ENCODE measurements at regions not wholly inside any gene's neighbourhood (a gene's known extent, or its start where the extent isn't known, plus 50 kb on each side); places are given as distances from the start of the nearest gene placed in this dataset.
"Not testable (repeated sequence)": the region's sequence is repeated elsewhere in the genome, so short reads cannot be mapped to it uniquely, and the experiment has no call there.

GRCh38 chr7:6991686-6992085 lies 165.6 kb upstream of the CCZ1B start:
- H3K4me1 ChIP-seq; H3K9me3 ChIP-seq (replicated peaks); H3K36me3 ChIP-seq; H3K27me3 ChIP-seq: not testable (repeated sequence)
- peak overlapping the region; percentile 56 for H3K4me3 ChIP-seq
- H3K27ac ChIP-seq, result peak overlapping the region; percentile 71; the same call in 1 of the 2 replicates
- DNase-seq, result peak in 1 of 2 experiments; percentile 14

DNA sequence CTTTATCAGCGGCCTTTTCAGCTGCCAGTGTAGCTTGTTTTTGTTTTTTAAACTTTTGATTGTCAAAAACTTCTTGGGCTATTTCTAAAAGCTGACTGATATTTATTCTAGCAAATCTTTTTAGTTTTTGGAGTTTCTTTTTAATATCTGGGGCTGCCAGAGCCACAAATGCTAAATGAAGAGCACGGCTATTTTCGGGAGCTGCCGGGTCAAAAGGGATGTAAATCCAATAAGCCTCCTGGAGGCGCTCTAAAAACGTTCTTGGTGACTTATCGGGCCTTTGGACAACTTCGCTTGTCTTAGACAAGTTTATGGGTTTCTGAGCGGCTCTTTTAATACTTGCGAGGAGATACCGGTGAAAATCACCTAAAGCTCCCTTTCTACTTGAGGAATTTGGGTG lies 166.1 kb upstream of the CCZ1B start:
- not testable (repeated sequence) for H3K36me3 ChIP-seq; H3K4me1 ChIP-seq; DNase-seq; H3K27me3 ChIP-seq; H3K9me3 ChIP-seq (replicated peaks); H3K27ac ChIP-seq
- peak overlapping the region; percentile 56 for H3K4me3 ChIP-seq

DNA sequence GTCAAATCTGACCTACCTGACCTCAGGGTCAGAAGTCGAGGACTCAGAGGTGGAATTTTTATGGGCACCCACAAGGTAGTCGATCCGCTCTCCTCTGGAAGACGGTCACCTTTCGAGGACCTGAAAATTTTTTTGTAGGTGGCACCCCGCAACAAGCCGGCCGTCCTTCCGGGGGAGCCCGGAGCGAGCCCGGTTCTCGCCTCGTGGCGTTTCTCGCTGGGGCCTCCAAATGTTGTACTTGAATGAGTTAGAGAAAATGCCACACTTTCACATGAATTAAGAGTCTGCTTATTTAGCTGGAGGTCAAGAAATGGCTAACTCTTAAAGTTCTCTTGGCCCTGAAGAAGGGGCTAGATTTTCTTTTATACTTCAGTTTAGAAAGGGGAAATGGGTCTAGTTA lies 169.0 kb upstream of the CCZ1B start:
- not testable (repeated sequence) for H3K27me3 ChIP-seq; H3K4me1 ChIP-seq; H3K27ac ChIP-seq; DNase-seq; H3K4me3 ChIP-seq; H3K36me3 ChIP-seq; H3K9me3 ChIP-seq (replicated peaks)

- not testable (repeated sequence) for H3K4me3 ChIP-seq; H3K27ac ChIP-seq; H3K36me3 ChIP-seq; H3K9me3 ChIP-seq (replicated peaks); DNase-seq; H3K27me3 ChIP-seq; H3K4me1 ChIP-seq
Observed at GRCh38 chr7:6995493-6996289, 169.6 kb upstream of the CCZ1B start.

DNA sequence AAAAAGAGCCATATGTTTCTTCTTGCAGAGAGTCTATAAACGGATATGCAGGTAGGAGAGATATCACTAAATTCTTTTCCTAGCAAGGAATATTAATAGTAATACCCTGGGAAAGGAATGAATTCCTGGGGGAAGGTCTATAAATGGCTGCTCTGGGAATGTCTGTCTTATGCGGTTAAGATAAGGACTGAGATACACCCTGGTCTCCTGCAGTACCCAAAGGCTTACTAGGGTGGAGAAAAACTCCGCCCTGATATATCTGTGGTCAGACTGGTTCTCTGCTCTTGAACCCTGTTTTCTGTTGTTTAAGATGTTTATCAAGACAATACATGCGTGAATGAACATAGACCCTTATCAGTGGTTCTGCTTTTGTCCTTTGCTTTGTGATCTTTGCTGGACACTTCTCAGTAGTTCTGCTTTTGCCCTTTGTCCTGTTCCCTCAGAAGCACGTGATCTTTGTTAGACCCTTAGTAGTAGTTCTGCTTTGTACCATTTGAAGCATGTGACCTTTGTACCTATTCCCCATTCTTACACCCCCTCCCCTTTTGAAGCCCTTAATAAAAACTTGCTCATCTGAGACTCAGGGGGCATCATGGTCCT lies 173.1 kb upstream of the CCZ1B start:
- H3K27ac ChIP-seq; H3K27me3 ChIP-seq; H3K9me3 ChIP-seq (replicated peaks); H3K36me3 ChIP-seq; DNase-seq; H3K4me3 ChIP-seq; H3K4me1 ChIP-seq: not testable (repeated sequence)

DNA sequence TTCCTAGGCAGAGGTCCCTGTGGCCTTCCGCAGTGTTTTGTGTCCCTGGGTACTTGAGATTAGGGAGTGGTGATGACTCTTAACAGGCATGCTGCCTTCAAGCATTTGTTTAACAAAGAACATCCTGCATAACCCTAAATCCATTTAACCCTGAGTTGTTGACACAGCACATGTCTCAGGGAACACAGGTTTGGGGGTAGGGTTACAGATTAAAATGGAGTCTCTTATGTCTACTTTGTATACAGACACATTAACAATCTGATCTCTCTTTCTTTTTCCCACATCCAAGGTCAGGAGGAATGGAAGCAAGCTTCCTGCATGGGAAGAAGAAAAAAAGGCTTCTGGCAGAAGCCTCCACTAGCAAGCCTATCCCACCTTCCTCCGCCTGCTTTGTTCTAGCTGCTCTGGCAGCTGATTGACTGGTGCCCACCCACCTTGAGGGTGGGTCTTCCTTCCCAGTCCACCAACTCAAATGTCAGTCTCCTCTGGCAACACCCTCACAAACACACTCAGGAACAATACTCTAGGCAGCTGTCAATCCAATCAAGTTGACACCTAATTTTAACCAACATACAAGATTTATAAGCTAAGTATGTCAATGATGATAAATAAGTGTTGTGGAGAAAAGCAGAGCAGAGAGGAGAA lies 176.5 kb upstream of the CCZ1B start:
- no peak overlapping the region for H3K4me3 ChIP-seq
- no peaks in the 10 kb centered on the region for H3K27me3 ChIP-seq
- DNase-seq, result peak in 1 of 2 experiments; percentile 10
- H3K27ac ChIP-seq, result no peak overlapping the region
- H3K4me1 ChIP-seq, result peaks cover 8% of the 10 kb centered on the region; the same call in 1 of the 2 replicates
- H3K36me3 ChIP-seq, result no peaks in the 10 kb centered on the region
- no peaks in the 10 kb centered on the region; the same call in 1 of the 2 replicates for H3K9me3 ChIP-seq (replicated peaks)

DNA sequence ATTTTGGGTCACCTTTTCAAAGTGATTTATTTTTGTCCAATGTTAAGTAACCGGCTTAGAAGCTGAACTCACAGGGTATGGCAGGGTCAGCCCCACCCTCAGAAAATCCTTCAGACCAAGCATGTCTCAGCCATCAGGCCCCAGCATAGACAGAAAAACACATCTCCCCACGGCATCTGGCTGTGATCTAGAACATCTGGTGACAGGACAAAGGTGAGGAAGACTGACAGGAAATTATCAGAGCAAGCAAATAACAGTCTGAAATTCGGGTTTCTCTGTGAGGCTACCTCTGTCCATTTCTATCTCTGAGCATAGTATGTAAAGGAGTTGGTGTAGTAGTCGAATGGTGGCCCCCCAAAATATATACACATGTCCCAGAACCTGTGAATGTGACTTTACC lies 177.0 kb upstream of the C1GALT1 start:
- Histone ChIP-seq H3K4me3 (no peak overlapping the region), H3K9me3 (replicated peaks) (no peaks in the 10 kb centered on the region; the same call in 1 of the 2 replicates), H3K27ac (no peak overlapping the region), H3K4me1 (peaks cover 8% of the 10 kb centered on the region; the same call in 1 of the 2 replicates), H3K27me3 (no peaks in the 10 kb centered on the region), H3K36me3 (no peaks in the 10 kb centered on the region)
- no peak for DNase-seq

DNA sequence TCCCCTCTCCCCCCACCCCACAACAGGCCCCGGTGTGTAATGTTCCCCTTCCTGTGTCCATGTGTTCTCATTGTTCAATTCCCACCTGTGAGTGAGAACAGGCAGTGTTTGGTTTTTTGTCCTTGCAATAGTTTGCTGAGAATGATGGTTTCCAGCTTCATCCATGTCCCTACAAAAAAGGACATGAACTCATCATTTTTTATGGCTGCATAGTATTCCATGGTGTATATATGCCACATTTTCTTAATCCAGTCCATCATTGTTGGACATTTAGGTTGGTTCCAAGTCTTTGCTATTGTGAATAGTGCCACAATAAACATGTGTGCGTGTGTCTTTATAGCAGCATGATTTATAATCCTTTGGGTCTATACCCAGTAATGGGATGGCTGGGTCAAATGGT lies 176.4 kb upstream of the C1GALT1 start:
- H3K4me3 ChIP-seq; H3K36me3 ChIP-seq; H3K27ac ChIP-seq; H3K27me3 ChIP-seq; H3K9me3 ChIP-seq (replicated peaks); DNase-seq; H3K4me1 ChIP-seq: not testable (repeated sequence)

DNA sequence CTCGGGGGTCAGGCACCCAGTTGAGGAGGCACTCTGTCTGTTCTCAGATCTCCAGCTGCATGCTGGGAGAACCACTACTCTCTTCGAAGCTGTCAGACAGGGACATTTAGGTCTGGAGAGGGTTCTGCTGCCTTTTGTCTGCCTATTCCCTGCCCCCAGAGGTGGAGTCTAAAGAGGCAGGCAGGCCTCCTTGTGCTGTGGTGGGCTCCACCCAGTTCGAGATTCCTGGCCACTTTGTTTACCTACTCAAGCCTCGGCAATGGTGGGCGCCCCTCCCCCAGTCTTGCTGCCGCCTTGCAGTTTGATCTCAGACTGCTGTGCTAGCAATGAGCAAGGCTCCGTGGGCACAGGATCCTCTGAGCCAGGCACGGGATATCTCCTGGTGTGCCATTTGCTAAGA lies 171.1 kb upstream of the C1GALT1 start:
- H3K4me1 ChIP-seq; H3K27ac ChIP-seq; H3K4me3 ChIP-seq; DNase-seq; H3K36me3 ChIP-seq; H3K9me3 ChIP-seq (replicated peaks); H3K27me3 ChIP-seq: not testable (repeated sequence)

DNA sequence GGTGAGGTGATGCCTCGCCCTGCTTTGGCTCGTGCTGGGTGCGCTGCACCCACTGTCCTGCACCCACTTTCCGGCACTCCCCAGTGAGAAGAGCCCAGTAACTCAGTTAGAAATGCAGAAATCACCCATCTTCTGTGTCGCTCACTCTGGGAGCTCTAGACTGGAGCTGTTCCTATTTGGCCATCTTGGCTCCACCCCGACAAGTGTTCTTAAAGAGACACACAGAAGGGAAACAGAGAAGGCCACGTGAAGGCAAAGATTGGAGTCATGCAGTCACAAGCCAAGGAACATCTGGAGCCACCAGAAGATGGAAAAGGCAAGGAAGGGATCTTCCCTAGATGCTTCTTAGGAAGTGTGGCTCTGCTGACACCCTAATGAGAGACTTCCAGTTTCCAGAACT lies 170.6 kb upstream of the C1GALT1 start:
- not testable (repeated sequence) for DNase-seq

DNA sequence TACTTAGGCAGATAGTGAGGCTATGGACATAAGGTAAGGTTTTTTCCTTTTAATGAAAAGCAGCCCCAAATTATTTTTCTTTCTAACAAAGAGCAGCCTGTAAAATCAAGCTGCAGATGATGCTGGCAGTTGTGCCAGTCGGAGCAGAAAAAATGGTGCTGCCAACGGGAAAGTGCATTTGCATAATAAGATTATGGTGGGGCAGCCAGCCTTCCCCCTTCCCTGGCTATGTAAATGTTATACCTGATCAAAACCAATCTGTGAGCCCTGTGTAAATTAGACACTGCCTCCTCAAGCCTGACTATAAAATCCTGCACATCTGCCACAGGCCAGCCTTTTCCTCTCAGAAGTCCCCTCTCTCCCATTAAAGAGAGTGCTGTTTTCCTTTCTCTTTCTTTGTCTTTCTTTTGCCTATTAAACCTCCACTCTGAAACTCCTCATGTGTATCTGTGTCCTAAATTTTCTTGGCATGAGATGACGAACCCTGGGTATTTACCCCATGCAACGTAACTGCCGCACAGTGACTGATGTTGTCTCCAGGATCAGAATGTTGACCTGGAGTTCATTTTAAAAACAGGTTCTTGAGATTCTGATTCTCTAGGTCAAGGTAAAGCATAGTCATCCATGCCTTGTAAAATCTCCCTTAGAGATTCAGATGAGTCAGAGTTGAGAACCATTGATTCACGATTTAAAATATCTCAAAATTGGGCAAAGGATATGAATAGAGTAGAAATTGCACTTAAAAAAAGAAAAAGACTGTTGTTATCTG lies 167.3 kb upstream of the C1GALT1 start:
- H3K4me3 ChIP-seq, result no peak overlapping the region
- no peak for DNase-seq
- H3K36me3 ChIP-seq, result no peaks in the 10 kb centered on the region
- no peak overlapping the region for H3K27ac ChIP-seq
- H3K27me3 ChIP-seq, result no peaks in the 10 kb centered on the region
- no peaks in the 10 kb centered on the region for H3K4me1 ChIP-seq
- no peaks in the 10 kb centered on the region for H3K9me3 ChIP-seq (replicated peaks)

More for the DNA sequence above, 170.6 kb upstream of the C1GALT1 start:
- H3K9me3 ChIP-seq (replicated peaks); H3K36me3 ChIP-seq; H3K27ac ChIP-seq; H3K27me3 ChIP-seq; H3K4me1 ChIP-seq; H3K4me3 ChIP-seq: not testable (repeated sequence)

DNA sequence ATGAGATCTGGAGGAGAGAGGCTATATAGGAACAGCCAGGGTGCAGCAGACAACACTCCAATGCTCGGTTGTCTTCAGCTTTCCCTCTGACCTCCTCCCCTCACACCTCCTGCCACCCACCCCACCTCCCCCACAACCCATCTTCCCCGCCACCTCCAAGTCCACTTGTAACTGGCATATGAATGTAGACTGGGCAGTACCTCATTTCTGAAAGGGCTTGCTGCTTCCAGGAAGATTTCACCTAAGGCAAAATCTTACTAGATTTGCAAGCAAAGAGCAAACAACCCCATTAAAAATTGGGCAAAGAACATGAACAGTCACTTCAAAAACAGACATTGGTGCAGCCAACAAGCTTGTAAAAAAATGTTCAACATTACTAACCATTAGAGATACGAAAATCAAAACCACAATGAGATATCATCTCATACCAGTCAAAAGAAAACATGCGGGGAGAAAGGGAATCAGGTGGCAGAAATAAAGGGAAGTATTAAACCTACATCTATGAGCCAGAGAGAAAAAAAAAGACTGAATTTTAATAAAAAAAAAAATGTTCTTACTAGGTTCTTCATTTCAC lies 164.6 kb upstream of the C1GALT1 start:
- no peak overlapping the region for H3K4me3 ChIP-seq
- DNase-seq, result no peak
- H3K9me3 ChIP-seq (replicated peaks), result no peaks in the 10 kb centered on the region
- H3K36me3 ChIP-seq, result no peaks in the 10 kb centered on the region
- H3K27me3 ChIP-seq, result no peaks in the 10 kb centered on the region
- H3K27ac ChIP-seq, result no peak overlapping the region
- no peaks in the 10 kb centered on the region for H3K4me1 ChIP-seq

DNA sequence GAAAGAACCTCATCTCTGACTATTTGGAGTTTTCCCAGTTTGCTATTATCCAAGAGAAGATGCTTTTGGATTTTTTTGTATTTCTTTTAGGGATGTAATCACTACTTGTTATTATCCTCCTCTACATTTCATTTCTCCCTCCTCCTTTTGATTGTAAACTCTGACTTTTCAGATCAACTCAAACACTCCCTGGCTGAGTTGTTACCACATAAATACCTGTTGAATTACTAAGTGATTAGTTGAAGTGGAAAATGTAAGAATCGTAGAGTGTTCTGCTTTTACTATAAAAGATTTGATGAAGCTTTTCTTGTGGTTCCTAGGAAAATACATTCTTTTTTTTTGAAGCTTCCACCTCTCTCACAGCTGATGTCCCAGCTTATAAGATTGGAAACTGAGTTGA lies 164.1 kb upstream of the C1GALT1 start:
- Histone ChIP-seq H3K4me3 (no peak overlapping the region), H3K27me3 (no peaks in the 10 kb centered on the region), H3K9me3 (replicated peaks) (no peaks in the 10 kb centered on the region), H3K4me1 (no peaks in the 10 kb centered on the region), H3K27ac (no peak overlapping the region), H3K36me3 (no peaks in the 10 kb centered on the region)
- DNase-seq, result no peak

- no peaks in the 10 kb centered on the region for H3K4me1 ChIP-seq
- no peak overlapping the region for H3K4me3 ChIP-seq
- no peak overlapping the region for H3K27ac ChIP-seq
- no peaks in the 10 kb centered on the region for H3K36me3 ChIP-seq
- no peaks in the 10 kb centered on the region for H3K27me3 ChIP-seq
- no peak for DNase-seq
- no peaks in the 10 kb centered on the region for H3K9me3 ChIP-seq (replicated peaks)
Observed at GRCh38 chr7:7032221-7032620, 150.1 kb upstream of the C1GALT1 start.

GRCh38 chr7:7035851-7036250 lies 146.5 kb upstream of the C1GALT1 start:
- no peaks in the 10 kb centered on the region; the same call in 1 of the 2 replicates for H3K9me3 ChIP-seq (replicated peaks)
- H3K4me3 ChIP-seq, result no peak overlapping the region
- DNase-seq, result no peak

More at GRCh38 chr7:7035851-7036250, 146.5 kb upstream of the C1GALT1 start:
- H3K4me1 ChIP-seq, result no peaks in the 10 kb centered on the region
- H3K27ac ChIP-seq, result no peak overlapping the region
- no peaks in the 10 kb centered on the region for H3K36me3 ChIP-seq
- H3K27me3 ChIP-seq, result no peaks in the 10 kb centered on the region

Measured in SJCRH30 (cell line).